ENCODE measurements at regions not wholly inside any gene's neighbourhood (a gene's known extent, or its start where the extent isn't known, plus 50 kb on each side); places are given as distances from the start of the nearest gene placed in this dataset.

- TF ChIP-seq CTCF (IDR thresholded peaks at IDR 0.05; ENCODE audit: low read depth, low read length) (no peak), POLR2A (IDR thresholded peaks at IDR 0.05; ENCODE audit: extremely low read depth, insufficient read length) (no peak)
These were observed 157.8 kb upstream of the SGO1 start for GRCh38 chr3:20343790-20344189.

All from NB4 (cell line).